GM18519 (cell line): ENCODE measurements at regions not wholly inside any gene's neighbourhood (a gene's known extent, or its start where the extent isn't known, plus 50 kb on each side); places are given as distances from the start of the nearest gene placed in this dataset.

ENCODE experiments used
- ATAC-seq: cut with Tn5 transposase; IDR thresholded peaks from one replicate; pipeline ENCODE4 v1.9.1; 2021; ENCODE audit warnings: mild to moderate bottlenecking, moderate library complexity; ENCODE audit not compliant: unreplicated experiment, low FRiP score

GRCh38 chr19:28416245-28416644 is 796.7 kb downstream of the UQCRFS1 start:
- no peak for ATAC-seq

DNA sequence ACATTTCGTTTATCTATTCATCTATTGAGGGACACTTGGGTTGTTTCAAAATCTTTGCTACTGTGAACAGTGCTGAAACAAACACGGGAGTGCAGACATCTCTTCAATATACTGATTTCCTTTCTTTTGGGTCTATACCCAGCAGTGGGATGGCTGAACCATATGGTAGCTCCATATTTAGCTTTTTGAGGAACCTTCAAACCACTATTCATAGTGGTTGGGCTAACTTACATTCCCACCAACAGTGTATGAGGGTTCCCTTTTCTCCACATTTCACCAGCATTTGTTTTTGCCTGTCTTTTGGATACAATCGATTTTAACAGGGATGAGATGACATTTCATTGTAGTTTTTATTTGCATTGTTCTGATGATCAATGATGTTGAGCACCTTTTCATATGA is 798.2 kb downstream of the UQCRFS1 start:
- ATAC-seq, result no peak

DNA sequence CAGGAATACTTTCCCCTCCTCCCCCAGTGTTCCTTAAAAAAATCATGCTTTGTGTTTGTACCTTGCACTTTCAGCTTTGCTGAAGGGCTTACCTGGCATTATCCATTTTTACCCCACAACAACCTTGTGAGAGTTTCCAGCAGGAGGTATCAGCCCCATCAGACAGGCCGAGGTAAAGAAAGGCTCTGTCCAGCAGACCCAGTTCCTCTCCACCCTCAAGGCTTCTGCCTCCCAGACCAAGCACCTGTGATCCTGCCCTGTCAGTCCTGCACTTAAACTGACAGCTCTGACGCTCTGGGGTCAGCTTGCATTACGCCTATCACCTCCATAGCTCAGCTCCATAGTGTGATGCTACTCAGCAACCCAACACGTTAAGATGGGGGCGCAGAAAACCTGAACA is 803.1 kb downstream of the UQCRFS1 start:
- no peak for ATAC-seq

GRCh38 chr19:28406966-28407365 is 806.0 kb downstream of the UQCRFS1 start:
- ATAC-seq, result no peak

- ATAC-seq, result no peak
Measured at GRCh38 chr19:28405346-28405742, 807.6 kb downstream of the UQCRFS1 start.

GRCh38 chr19:28404472-28404871 is 808.5 kb downstream of the UQCRFS1 start:
- ATAC-seq, result no peak

DNA sequence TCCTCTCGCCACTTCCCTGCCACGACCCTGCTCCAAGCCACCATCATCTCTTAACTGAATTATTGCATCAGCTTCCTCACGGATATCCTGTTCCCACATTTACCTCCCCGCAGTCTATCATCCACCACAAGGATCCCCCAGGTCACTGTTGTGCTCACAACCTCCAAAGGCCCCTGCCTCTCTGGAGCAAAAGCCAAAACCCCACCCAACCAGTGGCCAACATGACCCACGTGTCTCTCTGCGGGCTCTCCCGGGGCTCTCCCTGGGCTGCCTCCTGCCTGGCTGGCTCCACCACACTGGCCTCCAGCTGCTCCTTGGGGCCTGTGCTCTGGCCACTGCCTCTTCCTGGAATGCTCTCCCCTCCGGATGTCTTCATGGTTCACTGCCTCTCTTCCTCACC is 809.3 kb downstream of the UQCRFS1 start:
- ATAC-seq, result no peak

GRCh38 chr19:28402701-28403290 is 810.2 kb downstream of the UQCRFS1 start:
- no peak for ATAC-seq

GRCh38 chr19:28401739-28402424 is 811.1 kb downstream of the UQCRFS1 start:
- ATAC-seq, result no peak

DNA sequence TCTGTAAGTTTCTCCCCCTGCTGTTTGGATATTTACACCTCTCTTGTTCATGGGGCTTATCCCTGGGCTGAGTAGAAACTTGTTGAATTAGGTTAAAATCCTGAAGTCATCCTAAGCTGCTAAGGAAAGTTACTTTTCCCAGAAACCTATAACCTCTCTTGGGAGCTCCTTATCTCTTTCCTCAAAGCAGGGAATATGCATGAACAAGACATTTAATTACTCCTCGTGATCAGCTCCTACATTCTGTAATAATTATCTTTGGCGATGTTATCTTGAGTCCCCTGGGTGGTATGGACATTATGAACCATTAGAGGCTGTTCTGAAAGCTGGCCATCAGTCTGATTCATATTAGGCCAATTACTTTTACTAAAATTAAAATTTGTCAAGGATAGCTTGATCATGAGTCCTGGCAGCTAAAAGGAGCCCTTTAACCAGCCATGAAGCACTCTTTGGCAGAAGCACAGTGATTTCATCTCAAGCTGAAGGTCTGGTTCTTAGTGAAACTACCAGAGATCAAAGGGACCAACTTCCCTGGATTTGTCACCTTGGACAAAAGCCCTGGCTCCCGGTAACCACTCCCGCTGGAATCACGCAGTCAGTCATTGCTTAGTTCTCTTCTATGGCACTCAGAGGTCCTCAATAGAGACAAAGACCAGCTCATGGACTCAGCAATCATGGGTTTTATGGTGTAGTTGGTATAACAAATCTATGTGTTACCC is 811.8 kb downstream of the UQCRFS1 start:
- no peak for ATAC-seq

DNA sequence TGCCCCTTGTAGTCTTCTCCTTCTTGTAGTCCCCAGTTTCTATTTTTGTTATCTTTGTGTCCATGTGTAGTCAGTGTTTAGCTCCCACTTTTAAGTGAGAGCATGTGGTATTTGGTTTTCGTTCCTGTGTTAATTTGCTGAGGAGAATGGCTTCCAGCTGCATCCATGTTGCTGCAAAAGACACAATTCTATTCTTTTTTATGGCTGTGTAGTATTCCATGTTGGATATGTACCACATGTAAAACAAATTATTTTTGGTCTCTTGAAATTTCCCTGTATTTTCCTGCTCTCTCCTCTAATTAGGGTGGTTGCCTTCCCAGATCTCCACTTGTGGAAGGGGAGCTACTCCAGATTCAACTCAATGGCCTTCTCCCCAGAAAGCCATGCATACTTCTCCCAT is 813.8 kb downstream of the UQCRFS1 start:
- no peak for ATAC-seq

DNA sequence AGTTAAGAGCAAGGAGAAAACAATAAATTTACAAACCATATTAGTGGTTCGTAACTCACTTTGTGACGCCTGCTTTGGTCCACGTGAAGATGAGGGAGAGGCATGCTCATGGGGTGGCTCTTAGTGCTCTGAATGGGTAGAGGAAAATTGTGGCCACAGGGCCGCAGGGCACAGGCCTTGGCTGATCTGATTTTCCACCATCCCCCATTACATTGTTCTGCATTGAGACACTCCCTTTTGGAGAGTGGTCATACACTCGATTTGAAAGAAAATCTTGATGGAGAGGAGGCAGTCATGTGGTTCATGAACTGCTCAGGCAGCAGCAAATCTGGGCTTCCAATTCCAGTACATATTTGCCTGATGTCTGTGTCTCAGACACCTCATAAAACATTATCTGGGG is 815.2 kb downstream of the UQCRFS1 start:
- ATAC-seq, result no peak

DNA sequence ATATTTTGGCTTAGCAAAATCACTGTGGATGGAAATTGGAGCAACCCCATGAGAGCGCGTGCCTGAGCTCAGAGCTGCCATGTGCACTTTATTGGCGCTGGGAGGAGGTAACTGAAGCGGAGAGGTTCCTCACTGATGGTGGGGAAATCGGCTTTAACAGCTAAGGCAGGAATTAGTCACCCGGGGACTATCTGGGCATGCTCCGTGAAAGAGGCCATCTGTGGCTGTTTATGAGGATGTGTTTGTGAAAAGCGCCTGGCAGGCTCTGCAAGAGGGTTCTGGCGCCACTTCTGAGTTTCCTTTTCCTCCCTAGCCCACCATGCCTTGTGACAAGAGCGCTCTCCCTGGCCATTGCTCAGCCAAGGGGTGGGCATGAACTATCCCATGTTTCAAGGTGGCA is 815.6 kb downstream of the UQCRFS1 start:
- no peak for ATAC-seq

GRCh38 chr19:28396287-28396831 is 816.6 kb downstream of the UQCRFS1 start:
- no peak for ATAC-seq

DNA sequence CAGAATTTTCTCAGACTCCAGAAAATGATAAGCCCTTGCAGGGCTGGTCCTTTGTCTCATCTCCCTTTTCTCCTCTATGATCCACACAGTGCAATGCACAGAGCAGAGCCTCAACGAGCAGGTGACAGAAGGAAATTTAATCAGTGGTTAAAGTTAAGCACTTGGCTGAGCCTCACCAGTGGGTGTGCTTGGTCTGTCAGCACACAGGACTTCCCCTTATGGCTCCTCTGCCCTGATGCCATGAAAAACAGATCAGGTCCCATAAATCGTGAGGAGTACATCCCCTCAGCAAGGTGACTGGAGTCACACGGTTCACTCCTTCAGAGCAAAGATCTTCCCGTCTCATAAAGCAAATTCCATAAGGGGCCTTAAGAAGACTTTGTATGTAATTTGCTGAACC is 818.2 kb downstream of the UQCRFS1 start:
- ATAC-seq, result no peak

DNA sequence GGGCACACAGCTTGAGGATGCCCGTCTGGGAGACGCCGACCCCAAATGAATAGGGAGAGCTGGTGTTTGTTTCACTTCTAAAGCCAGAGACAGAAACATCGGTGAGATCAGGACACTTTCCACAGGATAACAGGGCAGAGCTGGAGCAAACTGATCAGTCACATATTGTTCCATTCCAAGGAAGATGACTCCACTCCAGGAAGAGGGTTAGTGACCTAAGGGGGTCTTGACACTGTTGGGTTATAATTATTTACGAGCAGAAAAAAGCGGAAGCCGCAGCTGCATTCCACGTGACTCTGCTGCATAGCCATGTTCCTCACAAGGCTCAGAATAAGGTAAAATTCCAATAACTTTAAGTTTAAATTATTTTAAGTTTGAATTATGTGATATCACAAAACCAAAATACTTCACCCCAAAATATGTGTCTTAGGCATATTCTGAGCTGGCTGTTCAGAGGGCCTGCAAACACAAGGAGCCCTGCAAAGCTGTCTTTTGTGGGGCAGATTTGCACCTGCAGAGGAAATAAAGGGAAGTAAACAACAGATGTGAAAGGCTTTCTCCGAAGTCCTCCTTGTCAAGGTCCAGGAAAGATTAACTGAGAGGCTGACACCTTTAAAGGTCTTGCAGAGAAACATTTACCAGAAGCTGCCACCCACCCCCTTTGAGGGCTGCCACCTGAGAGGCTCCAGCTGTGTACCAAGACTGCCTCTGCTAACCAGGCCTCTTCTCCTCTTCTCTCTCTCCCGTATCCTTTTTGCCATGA is 819.2 kb downstream of the UQCRFS1 start:
- no peak for ATAC-seq

DNA sequence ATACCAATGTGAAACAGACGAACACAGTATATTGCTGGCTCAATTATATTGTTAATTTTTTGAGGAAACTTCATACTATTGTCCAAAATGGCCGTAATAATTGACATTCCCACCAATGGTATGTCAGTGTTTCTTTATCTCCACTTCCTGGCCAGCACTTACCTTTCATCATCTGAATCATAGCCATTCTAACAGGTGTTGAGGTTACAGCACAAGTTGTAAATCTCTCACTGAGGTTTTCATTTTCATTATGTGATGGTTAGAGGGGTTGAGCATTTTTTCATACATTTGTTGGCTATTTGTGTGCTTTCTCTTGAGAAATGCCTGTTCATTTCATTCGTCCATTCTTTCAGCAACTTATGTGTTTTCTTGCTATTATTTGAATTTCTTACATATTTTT is 824.0 kb downstream of the UQCRFS1 start:
- ATAC-seq, result no peak

DNA sequence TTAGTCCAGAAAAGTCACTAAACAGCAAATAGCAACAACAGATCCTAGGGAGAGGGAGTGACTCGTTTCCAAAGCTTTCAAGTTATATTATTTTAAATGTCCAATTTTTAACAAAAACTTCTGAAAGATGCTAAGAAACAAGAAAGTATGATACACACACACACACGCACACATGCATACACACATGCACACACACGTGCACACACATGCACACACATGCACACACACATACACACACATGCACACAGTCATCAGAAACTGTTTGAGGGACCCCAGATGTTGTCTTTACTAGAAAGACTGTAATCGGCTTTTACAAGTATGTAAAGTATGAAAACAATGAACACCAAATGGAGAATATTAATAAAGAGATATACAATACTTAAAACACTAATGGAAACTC is 825.4 kb downstream of the UQCRFS1 start:
- no peak for ATAC-seq

DNA sequence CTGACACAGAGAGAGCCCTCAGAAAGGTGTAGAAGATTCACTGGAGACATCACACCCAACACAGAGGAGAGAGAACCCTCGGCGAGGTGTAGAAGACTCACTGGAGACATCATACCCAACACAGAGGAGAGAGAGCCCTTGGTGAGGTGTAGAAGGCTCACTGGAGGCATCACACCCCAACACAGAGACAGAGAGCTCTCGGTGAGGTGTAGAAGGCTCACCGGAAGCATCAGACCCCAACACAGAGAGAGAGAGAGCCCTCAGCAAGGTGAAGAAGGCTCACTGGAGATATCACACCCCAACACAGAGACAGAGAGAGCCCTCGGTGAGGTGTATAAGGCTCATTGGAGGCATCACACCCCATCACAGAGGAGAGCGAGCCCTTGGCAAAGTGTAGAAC is 826.5 kb downstream of the UQCRFS1 start:
- no peak for ATAC-seq

DNA sequence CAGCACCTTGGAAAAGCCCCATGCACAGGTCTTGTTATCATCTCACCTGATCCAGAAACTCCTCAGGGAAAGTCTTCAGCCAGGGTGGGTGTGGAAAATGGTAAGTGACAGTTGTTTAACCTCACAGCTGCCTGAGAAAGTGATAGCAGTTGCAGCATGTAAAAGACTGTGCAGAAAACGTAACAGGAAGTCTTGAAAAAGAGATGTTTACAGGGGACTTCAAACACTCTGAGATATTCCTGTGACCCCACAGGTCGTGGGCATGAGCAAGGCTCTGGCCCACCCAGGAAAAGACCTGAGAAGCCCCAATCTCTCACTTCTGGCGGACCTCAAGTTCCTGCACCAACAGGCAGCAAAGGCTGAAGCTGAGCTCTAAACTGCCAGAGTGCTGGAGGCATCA is 826.9 kb downstream of the UQCRFS1 start:
- no peak for ATAC-seq

DNA sequence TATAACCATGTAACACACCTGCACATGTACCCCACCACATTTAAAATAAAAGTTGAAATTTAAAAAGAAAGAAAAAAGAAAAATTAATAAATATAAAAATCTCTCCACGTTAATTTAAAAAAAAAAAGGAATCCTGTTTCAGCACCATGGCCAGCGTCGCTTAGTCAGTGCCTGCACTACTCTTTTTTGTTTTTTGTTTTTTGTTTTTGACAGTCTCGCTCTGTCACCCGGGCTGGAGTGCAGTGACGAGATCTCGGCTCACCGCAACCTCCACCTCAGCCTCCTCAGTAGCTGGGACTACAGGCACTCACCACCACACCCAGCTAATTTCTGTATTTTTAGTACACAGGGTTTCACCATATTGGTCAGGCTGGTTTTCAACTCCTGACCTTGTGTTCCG is 835.9 kb downstream of the UQCRFS1 start:
- ATAC-seq, result no peak
